HL-60 (cell line): ENCODE measurements at regions not wholly inside any gene's neighbourhood (a gene's known extent, or its start where the extent isn't known, plus 50 kb on each side); places are given as distances from the start of the nearest gene placed in this dataset.
"Not testable (repeated sequence)": the region's sequence is repeated elsewhere in the genome, so short reads cannot be mapped to it uniquely, and the experiment has no call there.

Experiments
- DNase-seq, 2 experiments: peaks; one replicate each; pipeline ENCODE4 v3.0.0-alpha.2; 2010 to 2020; ENCODE audit warnings: low read depth in 1 of 2, low spot score in 1 of 2
- H3K27ac ChIP-seq: fragments of 250-450 bp; sonication (Bioruptor Pico); replicated peaks from 2 replicates; pipeline ENCODE4 v1.5.1; 2020; ENCODE audit warnings: mild to moderate bottlenecking, moderate library complexity
- H3K27me3 ChIP-seq: fragments of 250-450 bp; sonication (Bioruptor Pico); 2 replicates; pipeline ENCODE4 v1.5.1; 2021; ENCODE audit warnings: mild to moderate bottlenecking, moderate library complexity; ENCODE audit not compliant: insufficient read depth, poor library complexity, severe bottlenecking
- H3K4me3 ChIP-seq: replicated peaks from 2 replicates; pipeline ENCODE4 v1.5.1; 2011; ENCODE audit warnings: mild to moderate bottlenecking, control low read depth, low read length; ENCODE audit not compliant: insufficient read depth
- CTCF ChIP-seq: IDR thresholded peaks from one replicate; pipeline ENCODE4 v1.5.1; 2011; ENCODE audit warnings: low read length, control low read depth, inconsistent platforms; ENCODE audit not compliant: insufficient read depth
- GABPA ChIP-seq: IDR thresholded peaks from 2 replicates; pipeline ENCODE4 v1.6.1; 2012; ENCODE audit warnings: low read depth
- POLR2AphosphoS5 ChIP-seq: IDR thresholded peaks from 2 replicates; pipeline ENCODE4 v1.6.1; 2012; ENCODE audit warnings: low read depth
- REST ChIP-seq: IDR thresholded peaks from 2 replicates; pipeline ENCODE4 v1.6.1; 2012; ENCODE audit warnings: low read depth; ENCODE audit not compliant: insufficient replicate concordance
- SPI1 ChIP-seq: IDR thresholded peaks from 2 replicates; pipeline ENCODE4 v1.6.1; 2012; ENCODE audit warnings: low read depth, mild to moderate bottlenecking, borderline replicate concordance

- TF ChIP-seq SPI1 (no peak), POLR2AphosphoS5 (no peak), REST (no peak), GABPA (no peak), CTCF (no peak)
- Histone ChIP-seq H3K4me3 (no peak overlapping the region), H3K27me3 (peaks cover 4% of the 10 kb centered on the region), H3K27ac (no peak overlapping the region)
- no peak for DNase-seq
These were observed 87.2 kb downstream of the EBLN2 start for GRCh38 chr3:73148682-73149081.

- TF ChIP-seq SPI1 (no peak), REST (no peak), POLR2AphosphoS5 (no peak), GABPA (no peak), CTCF (no peak)
- no peak for DNase-seq
These were observed 89.1 kb downstream of the EBLN2 start for GRCh38 chr3:73150369-73151130.

GRCh38 chr3:73152571-73152970 is 91.1 kb downstream of the EBLN2 start:
- H3K27me3 ChIP-seq, H3K27ac ChIP-seq, DNase-seq, H3K4me3 ChIP-seq: not testable (repeated sequence)

More at GRCh38 chr3:73150369-73151130, 89.1 kb downstream of the EBLN2 start:
- Histone ChIP-seq H3K4me3 (no peak overlapping the region), H3K27ac (no peak overlapping the region), H3K27me3 (peaks cover 4% of the 10 kb centered on the region)

- H3K27ac ChIP-seq, H3K27me3 ChIP-seq, H3K4me3 ChIP-seq, DNase-seq: not testable (repeated sequence)
These were observed 91.6 kb downstream of the EBLN2 start for GRCh38 chr3:73153057-73153456.

GRCh38 chr3:73154261-73154660 is 92.8 kb downstream of the EBLN2 start:
- DNase-seq, H3K27ac ChIP-seq, H3K4me3 ChIP-seq, H3K27me3 ChIP-seq: not testable (repeated sequence)

- DNase-seq, H3K27me3 ChIP-seq, H3K4me3 ChIP-seq, H3K27ac ChIP-seq: not testable (repeated sequence)
These were observed 94.0 kb downstream of the EBLN2 start for GRCh38 chr3:73155441-73155840.
